ENCODE measurements at regions not wholly inside any gene's neighbourhood (a gene's known extent, or its start where the extent isn't known, plus 50 kb on each side); places are given as distances from the start of the nearest gene placed in this dataset.

DNA sequence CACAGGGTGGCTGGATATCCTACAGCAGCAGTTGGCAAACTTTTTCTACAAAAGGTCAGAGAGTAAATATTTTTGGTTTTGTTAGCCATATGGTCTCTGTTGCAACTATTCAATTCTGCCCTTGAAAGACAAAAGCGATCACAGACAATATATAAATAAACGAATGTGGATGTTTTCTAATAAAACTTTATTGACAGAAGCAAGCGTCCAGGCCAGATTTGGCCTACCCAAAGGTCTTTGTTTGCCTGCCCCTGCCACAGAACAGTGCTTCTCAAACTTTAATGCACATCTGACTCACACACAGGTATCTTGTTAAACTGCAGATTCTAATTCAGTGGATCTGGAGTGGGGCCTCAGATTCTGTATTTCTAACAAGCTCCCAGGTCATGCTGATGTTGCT is 621.4 kb upstream of the DIPK2B start:
- in situ Hi-C loops (cut with MboI; ENCODE audit: low pct_unique_long_range_greater_than_20kb, low sequenced_read_pairs, unreplicated experiment) = no loop called here
- no peak for DNase-seq (ENCODE audit: low spot score)
- TF ChIP-seq, protein P1, sequence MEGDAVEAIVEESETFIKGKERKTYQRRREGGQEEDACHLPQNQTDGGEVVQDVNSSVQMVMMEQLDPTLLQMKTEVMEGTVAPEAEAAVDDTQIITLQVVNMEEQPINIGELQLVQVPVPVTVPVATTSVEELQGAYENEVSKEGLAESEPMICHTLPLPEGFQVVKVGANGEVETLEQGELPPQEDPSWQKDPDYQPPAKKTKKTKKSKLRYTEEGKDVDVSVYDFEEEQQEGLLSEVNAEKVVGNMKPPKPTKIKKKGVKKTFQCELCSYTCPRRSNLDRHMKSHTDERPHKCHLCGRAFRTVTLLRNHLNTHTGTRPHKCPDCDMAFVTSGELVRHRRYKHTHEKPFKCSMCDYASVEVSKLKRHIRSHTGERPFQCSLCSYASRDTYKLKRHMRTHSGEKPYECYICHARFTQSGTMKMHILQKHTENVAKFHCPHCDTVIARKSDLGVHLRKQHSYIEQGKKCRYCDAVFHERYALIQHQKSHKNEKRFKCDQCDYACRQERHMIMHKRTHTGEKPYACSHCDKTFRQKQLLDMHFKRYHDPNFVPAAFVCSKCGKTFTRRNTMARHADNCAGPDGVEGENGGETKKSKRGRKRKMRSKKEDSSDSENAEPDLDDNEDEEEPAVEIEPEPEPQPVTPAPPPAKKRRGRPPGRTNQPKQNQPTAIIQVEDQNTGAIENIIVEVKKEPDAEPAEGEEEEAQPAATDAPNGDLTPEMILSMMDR (IDR thresholded peaks at IDR 0.05; ENCODE audit: extremely low read depth, insufficient read depth, missing control alignments) = no peak

DNA sequence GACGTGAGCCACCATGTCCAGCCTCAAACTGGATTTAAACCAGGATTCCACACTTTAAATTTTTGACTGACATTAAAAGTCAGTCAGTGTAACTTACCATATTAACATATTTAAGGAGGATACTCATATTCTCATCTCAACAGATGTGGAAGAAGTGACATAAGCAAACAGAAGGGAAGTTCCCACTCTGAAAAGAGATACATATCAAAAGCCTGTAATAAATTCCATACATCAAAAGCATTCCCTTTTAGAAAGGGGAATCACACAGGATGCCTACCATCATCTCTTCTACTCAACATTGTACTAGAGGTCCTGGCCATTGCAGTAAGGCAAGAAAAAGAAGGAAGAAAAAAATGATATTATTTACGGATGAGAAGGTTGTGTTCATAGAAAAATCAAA is 618.2 kb upstream of the DIPK2B start:
- no peak for DNase-seq (ENCODE audit: low spot score)
- in situ Hi-C loops (cut with MboI; ENCODE audit: low pct_unique_long_range_greater_than_20kb, low sequenced_read_pairs, unreplicated experiment) = no loop called here
- TF ChIP-seq, protein P1 (IDR thresholded peaks at IDR 0.05; ENCODE audit: extremely low read depth, insufficient read depth, missing control alignments) = no peak

DNA sequence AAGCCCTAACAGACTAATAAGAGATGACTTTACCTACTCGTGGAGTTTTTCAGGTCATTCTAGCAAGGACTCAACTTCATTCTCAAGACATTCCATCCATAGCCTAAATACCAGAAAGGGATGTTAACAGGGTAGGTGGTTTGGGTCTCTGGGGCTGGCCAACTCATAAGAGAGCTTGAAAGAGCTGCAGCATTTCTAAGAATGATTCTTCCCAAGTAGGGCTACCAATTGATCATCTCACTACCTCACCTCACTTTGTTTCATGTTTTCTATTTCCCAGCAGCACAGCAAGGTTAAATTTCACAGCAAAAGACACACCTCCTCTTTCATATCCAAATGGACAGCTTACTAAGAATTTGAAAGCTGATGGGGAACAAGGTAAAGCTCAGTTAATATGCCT is 614.8 kb upstream of the DIPK2B start:
- in situ Hi-C loops (cut with MboI; ENCODE audit: low pct_unique_long_range_greater_than_20kb, low sequenced_read_pairs, unreplicated experiment) = no loop called here
- no peak for DNase-seq (ENCODE audit: low spot score)
- TF ChIP-seq, protein P1 (IDR thresholded peaks at IDR 0.05; ENCODE audit: extremely low read depth, insufficient read depth, missing control alignments) = no peak

DNA sequence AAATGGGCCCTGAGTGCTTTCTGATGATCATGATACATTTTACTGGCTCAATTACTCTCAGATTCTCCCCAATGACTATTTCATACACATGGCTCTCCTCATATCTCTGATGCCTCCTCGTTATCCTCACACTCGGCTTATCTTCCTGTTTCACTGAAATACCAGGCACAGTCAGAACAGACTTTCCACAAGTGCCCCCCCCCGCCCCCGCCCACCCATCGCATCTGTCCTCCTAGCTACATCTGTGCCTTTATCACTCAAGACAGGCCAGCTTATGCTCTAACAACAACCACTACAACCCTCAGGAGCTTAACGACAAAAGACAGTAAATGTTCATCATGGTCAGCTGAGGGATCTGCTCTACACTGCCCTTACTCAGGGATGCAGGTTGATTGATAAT is 610.6 kb upstream of the DIPK2B start:
- TF ChIP-seq, protein P1 (IDR thresholded peaks at IDR 0.05; ENCODE audit: extremely low read depth, insufficient read depth, missing control alignments) = no peak
- in situ Hi-C loops (cut with MboI; ENCODE audit: low pct_unique_long_range_greater_than_20kb, low sequenced_read_pairs, unreplicated experiment) = no loop called here
- DNase-seq (ENCODE audit: low spot score) = no peak

DNA sequence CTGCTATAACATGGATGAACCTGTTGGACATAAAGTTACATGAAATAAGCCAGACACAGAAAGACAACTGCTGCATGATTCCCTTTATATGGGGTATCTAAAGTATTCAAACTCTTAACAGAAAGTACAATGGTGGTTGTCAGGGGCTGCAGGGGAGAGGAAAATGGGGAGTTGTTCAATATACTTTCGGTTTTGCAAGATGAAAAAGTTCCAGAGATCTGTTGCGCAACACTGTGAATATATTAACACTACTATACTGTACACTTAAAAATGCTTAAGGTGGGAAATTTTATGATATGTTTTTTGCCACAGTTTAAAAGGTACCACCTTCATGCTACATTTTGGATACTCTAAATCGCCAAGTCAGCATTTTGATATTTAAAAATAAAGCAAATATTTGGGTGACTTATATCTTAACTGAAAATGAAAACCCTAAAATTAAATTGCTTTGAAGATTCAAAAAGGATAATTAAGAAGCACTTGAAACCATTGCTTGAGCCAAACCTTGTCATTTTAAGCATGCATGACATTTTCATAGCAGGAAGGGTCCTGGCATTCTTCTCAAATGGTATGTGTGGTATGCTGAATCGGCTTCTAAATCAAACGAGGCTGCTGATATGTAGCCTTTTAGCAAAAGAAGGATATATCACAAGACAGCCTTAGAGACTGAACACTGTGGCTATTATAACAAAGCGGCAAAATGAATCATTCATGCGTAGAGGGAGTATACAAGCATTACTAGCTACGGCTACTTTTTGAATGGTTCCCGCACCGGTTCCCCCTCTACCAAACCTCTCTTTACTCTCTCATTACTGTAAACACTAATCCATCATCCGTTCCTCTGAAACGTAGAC is 607.1 kb upstream of the DIPK2B start:
- DNase-seq (ENCODE audit: low spot score) = no peak
- TF ChIP-seq, protein P1 (IDR thresholded peaks at IDR 0.05; ENCODE audit: extremely low read depth, insufficient read depth, missing control alignments) = no peak
- in situ Hi-C loops (cut with MboI; ENCODE audit: low pct_unique_long_range_greater_than_20kb, low sequenced_read_pairs, unreplicated experiment) = no loop called here

DNA sequence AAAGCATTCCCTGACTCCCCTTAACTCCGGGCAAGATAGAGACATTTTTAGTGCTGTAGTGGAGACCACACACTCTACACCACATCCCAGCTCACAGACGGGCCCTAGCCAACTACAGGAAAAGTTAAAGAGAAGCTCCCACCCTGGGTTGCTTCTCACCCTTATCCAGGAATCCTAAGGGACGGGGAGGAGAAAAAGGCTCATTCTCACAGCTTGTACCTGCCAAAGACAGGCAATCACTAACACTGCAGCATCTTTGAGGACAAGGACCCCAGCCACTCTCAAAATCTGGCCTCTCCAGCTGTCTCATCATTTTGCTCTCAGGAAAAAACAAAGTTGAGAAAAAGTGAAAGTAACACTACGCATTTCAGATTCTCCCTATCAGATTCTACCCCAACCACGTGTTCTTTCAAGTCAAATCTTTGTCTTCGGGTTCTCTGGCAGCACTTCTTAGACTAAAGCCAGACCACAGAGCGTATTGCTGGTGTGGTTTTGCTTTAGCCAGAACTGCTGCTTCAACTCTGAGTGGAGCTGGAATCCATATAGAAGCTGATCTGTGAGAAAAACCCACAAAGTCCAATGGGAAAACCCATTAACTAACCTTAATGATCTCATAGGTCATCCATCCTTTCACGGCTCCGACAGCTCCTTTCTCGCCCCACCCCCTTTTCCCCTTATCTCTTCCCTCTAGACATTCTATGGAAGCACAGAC is 605.9 kb upstream of the DIPK2B start:
- TF ChIP-seq, protein P1 (IDR thresholded peaks at IDR 0.05; ENCODE audit: extremely low read depth, insufficient read depth, missing control alignments) = no peak
- peak; percentile 23 for DNase-seq (ENCODE audit: low spot score)
- in situ Hi-C loops (cut with MboI; ENCODE audit: low pct_unique_long_range_greater_than_20kb, low sequenced_read_pairs, unreplicated experiment) = no loop called here
